ENCODE measurements at regions not wholly inside any gene's neighbourhood (a gene's known extent, or its start where the extent isn't known, plus 50 kb on each side); places are given as distances from the start of the nearest gene placed in this dataset.
"Not testable (repeated sequence)": the region's sequence is repeated elsewhere in the genome, so short reads cannot be mapped to it uniquely, and the experiment has no call there.

DNA sequence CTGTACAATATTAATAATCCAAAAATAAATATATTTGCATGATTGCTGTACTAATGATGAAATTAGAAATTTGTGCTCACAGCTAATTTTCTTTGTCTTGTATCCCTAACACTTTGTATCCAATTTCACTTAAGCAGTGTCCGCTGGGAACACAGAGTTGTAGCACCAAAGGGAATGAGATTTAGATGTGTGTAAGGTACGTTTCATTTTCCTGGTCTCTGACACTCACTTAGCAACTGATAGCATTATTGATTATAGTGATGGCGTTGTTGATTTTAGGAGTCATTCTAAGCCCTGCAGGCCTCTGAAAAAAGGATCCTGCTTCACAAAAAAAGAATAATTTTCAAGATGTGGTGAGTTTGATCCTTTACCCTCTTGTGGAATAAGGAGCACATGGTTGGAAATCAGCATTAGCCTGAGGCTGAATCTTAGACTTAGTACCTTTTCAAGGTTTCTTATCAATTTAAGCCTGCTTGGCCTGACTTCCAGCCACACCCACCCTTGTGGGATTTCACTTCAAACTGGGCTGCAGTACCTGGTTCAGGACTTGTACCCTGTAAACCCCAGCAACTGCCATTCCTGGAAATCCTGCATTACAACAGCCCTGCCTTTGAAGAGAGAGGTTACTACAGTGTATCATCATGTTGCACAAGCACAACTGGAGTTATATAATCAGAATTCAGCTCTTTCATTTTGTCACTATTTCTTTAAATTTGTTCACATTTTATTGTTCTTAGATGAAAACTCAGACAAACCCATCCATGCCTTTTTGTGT, 116.2 kb downstream of the RND3 start:
- no peak for DNase-seq (ENCODE audit: low spot score)

DNA sequence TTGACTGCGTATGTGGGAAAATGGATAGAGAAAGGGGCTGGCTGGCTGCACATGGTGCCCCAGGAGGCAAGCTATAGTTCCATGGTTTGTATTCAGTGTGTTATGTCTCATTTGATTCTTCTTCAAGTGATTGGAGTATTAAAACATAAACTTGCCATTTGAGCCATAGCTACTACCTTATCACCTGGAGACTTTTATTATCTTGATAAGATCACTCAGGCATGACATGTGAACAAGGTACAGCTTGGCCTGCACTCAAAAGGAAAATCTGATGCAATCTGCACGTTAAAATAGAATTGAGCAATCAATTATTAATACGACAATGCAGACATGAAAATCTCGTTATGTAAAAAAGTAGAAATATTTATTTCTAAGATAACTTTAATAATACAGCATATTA, 116.9 kb downstream of the RND3 start:
- no peak for DNase-seq (ENCODE audit: low spot score)

DNA sequence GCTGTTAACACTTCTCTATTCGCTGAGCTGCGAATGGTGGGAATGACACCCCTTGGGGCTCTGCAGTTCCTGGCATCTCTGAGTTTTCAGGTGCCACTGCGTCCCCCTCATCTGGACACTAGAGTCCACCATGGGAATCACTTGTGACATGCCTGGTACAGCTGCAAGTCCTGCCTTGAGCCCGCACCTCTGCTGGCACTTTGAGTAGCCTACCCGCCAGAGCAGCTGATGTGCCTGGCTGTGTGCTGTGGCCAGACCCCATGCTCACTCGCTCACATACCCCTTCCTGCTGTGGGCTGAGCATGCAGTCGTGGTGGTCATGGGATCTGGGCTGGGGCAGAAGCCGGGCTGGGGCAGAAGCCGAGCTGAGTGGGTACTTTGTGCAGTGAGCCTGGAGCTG, 117.6 kb downstream of the RND3 start:
- DNase-seq (ENCODE audit: low spot score), result no peak

DNA sequence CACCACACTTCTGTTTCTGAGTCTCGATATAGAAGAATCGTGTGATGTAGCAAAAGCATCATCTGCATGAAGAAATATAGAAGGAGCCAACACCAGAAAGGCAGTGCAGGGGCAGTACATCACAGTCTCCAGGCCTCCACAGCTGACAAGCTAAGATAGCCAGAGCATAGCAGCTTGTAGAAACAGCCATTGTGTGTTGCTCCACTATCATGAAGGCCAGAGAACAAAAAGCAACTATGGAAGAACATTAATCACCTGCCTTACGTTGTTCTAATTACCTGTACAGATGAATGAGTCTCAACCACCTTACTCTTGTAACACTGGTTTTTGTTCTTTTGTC, 129.0 kb downstream of the RND3 start:
- no peak for DNase-seq (ENCODE audit: low spot score)

DNA sequence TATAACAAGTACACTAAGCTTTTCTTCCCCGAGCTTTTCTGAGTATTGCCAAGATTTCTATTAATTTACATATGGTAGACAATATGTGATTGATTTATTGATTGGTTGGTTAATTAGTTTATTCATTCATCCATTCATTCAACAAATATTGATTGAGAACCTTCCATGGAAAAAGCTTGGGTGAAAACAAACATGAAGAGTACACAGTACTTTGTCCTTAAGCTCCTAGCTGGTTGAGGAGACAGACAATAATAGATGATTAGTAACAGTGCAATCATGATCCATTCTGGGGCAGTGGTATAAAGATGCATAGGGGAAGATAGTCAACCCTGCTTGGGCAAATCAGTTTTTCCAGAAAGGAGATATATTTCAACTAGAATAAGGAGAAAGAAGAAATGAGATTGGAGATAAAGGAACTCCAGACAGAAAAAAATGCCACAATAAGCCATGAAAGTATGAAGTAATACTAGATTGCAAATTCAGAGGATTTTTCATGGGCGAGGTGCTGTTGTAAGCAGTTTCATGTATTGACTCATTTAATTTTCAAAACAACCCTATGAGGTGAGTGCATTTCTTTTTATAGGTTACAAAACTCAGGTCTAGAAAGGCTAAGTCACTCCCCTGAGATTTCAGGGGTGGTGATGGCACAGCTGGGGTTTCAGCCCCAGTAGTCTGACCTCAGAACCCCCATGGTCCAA, 129.5 kb downstream of the RND3 start:
- no peak for DNase-seq (ENCODE audit: low spot score)

DNA sequence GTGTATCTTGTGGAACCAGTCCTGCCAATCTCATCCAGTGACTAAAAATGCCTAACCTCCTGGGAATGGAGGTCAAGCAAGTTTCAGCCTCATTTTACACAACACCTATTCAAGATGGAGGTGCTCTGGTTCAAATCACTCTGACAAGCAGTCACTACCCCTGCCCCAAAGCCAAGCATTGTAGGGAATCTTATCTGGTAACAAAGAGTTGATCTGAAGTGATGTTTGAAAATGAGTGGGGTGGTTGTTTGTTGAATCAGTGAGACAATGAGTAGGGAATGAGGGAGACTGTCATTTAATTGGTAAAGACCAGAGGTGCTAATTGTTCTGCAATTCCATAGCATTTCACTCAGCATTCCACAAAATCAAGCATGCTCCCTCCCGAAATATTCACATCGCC, 132.0 kb downstream of the RND3 start:
- DNase-seq (ENCODE audit: low spot score), result no peak

DNA sequence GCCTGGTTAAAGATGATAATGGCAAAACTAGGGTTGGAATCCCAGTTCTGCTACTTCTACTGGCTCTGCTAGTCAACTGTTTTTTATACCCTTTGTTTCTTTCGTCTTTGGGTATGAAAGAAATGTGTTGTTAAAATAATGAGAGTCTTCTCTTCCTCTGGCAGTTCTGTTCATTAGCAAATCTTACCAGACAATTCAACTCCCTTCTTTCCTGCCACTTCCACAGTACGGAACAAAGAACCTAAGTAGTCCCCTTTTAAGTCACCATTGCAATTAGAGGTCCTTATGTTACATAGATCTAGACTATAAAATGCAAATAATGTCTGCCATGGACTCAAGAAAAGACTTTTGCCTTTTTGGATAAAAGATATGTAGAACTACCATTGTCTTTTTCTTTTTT, 134.1 kb downstream of the RND3 start:
- no peak for DNase-seq (ENCODE audit: low spot score)

DNA sequence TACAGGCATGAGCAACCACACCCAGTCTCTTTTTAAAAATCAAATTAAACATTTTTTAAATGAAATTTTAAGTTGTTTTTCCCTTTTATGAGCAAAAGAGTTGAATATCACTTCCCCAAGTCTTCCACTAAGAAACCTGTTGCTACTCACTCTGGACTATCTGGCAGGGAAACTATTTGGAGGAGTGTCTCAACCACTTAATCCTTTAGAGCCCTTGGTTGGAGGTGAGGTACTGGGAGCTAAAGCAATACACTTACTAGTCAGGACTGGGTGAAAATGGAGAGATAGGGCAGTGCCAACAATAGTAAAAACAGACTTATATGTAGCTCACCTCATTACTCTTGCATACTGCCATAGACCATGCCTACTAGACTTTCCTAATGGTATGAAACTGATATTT, 135.5 kb downstream of the RND3 start:
- no peak for DNase-seq (ENCODE audit: low spot score)

DNA sequence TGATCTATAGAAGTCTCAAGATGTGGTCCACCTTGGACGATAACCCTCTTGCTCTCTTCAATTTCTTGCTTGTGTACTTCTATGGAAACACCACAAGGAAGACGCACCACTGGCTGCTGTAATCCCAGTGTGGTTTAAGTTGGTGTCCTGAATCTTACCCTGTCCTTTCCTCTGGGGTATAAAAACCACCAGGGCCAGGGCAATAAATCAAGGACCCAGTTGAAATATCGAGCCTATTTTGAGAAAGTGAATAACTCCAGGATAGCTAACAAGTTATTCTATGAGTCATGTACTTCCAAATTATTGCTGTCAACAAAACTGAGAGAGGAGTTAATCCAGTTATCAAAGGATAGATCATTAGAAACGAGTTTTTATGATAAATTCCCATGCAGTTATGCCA, 137.0 kb downstream of the RND3 start:
- no peak for DNase-seq (ENCODE audit: low spot score)

DNA sequence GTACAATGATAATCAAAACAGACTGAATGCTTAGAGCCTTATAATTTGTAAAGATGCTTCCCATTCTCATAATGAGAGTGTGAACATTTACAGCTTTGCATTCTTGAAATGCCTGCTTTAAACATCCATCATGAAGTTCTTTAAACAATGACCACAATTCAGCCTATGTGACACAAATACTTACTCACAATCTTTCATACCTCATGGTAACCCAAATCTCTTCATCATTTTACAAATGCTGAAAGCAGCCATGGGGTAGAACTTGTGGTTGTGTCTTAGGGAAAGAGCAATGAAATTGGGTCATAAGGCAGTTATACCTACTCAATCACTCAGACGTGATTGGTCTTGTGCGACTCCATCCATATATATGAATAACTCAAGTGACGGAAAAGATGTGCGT, 140.7 kb downstream of the RND3 start:
- no peak for DNase-seq (ENCODE audit: low spot score)

DNA sequence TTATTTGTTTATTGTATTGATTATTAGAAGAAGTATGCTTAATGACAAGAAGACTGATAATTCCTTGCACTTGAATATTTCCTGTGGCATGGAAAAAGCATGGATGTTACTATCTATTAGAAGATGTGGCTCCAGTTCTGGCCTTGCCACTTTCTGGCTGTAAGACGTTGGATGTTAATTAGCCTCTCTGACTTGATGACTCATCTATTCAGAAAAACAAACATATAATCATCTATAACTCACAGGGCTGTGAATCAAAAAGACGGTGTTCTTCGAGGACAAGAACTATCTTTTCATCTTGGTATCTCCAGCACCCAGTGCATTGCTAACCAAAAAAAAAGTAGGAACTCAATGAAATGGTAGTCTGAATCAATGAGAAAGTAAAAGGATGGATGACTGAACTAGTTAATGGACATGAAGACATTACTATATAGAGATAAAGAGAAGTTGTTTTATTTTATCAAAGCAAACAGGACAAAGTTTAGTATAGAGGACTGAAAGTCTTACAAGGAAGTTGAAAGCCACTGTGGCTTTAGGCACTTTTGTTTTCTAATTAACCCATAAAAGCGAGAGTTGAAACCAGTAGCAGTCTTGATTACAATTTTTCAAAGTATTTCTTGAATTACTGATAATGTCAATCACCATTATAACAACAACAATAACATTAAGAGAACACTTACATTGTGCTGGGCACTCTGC, 145.3 kb downstream of the RND3 start:
- DNase-seq (ENCODE audit: low spot score), result no peak

DNA sequence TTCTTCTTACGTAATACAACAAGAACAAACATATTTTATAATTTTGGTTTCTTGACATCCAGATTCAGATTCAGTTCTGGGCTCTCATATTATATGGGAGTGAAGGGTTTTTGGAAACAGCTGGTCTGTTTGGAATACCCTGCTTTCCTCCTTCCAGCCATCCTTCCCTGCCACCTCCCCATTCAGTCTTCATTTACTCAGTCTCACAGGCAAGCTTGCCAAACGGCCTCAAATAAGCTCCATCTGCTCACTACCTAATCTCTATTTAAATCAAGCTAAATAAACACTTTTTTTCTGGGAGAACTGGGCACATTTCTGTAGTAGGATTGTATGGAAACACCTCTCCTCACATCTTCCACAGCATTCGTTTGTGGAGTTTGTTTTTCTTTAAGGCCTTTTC, 147.5 kb downstream of the RND3 start:
- DNase-seq (ENCODE audit: low spot score), result no peak

DNA sequence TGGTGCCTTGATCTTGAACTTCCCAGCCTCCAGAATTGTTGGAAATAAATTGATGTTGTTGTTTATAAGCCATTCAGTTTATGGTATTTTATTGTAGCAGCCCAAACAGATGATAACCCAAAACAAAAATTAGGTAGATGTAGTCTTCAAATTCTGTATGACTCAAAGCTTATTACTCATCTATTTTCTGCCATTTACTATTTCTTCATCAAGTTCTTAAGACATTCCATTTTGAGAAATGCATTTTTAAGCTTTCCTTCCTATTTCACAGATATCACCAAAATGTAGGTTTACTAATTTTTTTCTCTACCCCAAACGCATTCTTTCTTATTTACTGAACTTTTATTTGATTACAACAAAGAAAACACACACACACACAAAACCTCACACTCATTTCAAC, 148.2 kb downstream of the RND3 start:
- DNase-seq (ENCODE audit: low spot score), result no peak

DNA sequence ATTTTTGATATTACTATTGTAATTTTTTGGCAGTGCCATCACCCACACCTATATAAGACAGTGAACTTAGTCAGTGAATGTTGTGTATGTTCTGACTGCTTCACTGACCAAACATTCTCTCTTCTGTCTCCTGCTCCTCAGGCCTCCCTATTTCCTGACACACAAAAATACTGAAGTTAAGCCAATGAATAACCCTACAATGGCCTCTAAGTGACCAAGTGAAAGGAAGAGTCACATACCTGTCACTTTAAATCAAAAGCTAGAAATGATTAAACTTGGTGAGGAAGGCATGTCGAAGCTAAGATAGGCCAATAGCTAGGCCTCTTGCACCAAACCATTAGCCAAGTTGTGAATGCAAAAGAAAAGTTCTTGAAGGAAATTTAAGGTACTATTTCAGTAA, 151.9 kb downstream of the RND3 start:
- no peak for DNase-seq (ENCODE audit: low spot score)

DNA sequence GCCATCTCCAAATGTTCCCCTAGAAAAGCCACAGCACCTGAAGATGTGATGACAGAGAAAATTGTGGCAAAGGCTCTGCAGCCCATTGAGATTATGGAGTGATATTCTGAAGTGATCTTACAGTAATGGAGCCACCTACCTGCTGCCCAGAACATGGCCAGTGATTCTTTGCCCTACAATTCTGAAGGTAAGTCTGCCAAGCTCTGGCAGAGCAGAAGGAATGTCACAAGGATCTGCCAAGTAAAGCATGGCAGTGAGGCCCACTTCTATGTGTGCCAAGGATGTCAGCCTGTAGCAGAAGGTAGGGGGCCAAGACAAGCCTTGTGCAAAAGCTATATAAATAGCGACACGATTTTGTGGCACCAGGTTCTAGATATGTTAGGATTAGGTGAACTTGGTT, 155.1 kb downstream of the RND3 start:
- no peak for DNase-seq (ENCODE audit: low spot score)

DNA sequence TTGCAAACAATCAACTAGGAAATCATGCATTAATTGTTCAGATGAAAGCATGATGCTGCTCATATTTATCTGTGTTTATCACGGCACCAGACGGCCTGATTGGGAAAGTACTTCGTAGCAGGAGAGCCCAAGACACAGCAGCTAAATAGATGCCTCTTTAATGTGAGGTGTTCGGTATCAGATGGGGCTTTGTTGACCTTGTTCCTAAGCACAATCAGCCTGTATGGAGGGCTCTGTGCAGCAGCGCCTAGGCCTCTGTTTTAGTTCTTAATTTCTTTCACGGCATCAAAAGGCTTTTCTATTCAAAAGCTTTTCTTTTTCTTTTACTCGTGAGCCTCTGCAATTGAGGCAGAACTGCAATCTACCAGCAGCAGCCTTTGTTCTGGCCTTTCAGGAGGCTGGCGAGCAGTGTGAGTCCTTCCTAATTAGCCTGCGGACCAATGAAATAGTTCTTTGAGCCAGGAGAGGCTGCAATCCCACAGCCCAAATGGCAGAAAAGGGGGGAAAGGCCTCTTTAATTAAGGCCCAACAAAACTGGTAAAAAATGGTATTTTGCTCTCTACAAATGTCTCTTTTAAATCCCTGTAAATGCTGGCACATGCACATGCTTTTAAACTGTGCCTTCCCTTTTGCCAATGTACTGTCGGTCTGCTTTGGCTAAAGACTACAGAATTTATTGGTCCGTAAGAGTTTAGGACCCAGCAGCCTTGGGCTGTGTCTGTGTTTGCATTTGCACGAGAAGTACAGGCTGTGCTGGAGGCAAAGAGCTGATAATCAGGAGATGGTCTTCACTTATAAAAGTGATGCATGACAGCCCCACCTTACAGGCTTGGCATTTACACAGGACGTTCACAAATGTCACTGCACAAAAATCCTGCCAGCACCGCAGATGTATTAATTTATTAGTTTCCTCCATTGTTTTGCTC, 159.6 kb downstream of the RND3 start:
- peak; percentile 33 for DNase-seq (ENCODE audit: low spot score)

DNA sequence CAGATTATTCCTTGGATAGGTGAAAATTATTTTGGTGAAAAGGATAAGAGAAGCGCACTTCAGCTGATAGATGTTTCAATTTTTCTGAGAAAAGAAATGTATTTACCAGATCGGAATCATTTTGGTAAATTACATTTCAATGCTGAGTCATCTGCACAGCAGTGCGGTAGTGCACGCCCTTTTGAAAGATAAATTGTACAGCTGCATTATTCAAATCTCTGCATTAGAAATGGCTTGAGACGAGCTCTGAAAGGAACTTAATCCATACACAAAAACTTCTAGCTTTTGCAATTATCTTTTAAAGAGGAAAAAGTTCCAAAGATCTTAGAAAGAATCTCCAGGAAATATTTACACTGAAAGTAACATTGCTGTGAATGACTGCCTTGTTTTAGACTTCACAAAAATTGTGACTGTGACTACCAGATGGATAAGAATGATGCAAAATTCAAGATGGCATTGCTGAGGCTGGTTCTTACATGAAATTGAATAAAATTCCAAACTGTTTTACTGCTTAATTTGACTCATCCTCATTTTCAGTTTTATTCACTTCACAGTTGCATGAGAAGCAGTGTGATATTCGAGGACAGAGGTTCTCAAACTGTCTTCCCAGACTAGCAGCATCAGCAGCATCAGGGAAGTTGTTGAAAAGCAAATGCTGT, 161.7 kb downstream of the RND3 start:
- DNase-seq (ENCODE audit: low spot score), result no peak

DNA sequence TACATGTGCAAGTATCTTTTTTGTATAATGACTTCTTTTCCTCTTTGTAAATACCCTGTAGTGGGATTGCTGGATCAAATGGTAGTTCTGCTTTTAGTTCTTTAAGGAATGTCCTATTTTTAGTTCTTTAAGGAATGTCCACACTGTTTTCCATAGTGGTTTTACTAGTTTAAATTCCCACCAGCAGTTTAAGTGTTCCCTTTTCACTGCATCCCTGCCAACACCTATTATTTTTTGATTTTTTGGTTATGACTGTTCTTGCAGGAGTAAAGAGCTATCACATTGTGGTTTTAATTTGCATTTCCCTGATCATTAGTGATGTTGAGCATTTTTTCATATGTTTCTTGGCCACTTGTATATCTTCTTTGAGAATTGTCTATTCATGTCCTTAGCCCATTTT, 164.4 kb downstream of the RND3 start:
- not testable (repeated sequence) for DNase-seq (ENCODE audit: low spot score)

DNA sequence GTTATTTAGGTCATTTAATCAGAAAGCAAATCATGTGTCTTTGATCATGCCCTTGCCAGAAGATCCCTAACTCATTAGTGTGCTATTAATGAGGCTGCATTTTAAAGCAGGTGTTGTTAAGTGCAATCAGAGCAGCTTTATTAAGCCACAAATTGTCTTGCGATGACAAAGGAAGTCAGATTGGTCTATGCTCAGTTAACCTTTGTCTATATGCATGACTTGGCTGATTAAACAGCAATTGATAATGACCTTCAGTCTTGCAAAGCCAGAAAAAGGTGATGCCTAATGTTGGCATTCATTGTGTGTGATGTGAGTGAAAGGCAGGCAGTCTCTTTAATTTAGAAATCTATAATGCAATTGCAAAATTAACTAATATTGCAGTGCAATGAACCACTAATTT, 166.9 kb downstream of the RND3 start:
- DNase-seq (ENCODE audit: low spot score), result no peak

DNA sequence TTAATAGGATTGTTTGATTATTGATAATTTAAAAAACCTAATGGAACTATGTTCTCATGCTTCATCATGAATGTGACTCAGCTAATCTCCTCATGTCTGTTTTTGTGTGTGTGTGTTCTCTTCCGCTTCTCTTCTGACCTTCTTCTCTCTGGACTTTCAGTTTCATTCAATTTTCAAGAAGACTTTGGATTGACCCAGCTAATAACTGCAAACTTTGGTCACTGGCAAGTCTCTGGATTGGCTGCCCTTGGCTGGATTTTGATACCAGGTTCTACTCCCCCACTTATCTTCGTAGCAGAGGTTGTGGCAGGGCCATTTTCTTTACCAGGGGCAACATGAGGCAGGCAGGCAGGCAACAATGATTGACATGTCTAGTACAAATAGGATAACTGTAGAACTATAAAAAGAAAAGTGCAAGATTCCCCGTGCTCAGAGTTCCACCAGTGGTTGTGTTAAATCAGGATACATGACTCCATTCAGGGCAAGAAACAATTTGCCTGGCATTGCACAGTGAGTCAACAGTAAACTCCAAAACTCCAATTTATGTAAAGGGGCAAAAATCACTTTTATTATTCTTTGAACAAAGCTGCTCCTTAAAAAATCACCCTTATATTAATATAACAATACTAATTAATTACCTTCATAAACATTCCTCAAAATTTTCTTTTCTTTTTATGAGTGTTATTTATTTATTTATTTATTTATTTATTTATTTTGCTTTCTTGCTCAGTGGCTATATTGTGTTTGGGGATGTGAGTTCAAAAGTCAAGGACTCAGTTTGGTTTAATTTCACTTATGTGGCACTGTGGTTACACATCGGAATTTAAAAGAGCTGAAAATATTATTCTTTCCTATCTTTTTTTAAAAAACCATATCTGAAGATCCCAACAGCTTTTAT, 167.6 kb downstream of the RND3 start:
- no peak for DNase-seq (ENCODE audit: low spot score)

DNA sequence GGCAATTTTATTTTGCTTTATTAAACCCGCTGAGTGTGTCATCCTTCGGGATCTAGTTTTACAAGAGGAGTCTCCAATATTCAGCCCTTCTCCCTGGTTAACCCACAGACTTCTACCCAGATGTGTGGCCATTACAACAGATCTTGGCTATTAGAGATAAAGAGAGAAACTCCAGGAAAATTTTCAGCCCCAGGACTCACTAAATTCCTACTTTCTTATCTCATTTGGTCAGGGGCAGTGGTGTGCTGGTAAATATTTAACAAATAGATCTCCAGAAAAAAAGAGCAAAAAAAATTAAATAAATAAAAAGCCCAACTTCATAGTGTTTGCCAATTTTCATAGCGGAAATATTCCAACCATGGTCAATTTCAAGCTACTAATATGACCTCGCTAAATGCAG, 168.4 kb downstream of the RND3 start:
- no peak for DNase-seq (ENCODE audit: low spot score)
